ENCODE measurements at regions not wholly inside any gene's neighbourhood (a gene's known extent, or its start where the extent isn't known, plus 50 kb on each side); places are given as distances from the start of the nearest gene placed in this dataset.

DNA sequence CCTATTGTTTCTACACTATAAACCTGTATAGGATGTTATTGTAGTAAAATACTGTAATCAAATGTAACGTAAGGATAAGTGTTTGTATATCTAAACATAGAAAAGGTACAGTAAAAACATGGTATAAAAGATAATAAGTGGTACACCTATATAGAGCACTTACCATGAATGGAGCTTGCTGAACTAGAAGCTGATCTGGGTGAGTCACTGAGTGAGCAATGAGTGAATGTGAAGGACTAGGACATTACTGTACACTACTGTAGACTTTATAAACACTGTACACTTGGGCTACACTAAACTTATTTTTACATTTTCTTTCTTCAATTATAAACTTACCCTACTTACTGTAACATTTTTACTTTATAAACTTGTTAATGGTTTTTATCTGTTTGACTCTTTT, 732.9 kb upstream of the LRRN3 start:
- Histone ChIP-seq H3K9me2 (replicated peaks; ENCODE audit: low read length) (no peaks in the 10 kb centered on the region), H4K20me1 (ENCODE audit: low read length) (no peaks in the 10 kb centered on the region), H3K9ac (ENCODE audit: low read length) (no peak overlapping the region), H3K79me2 (ENCODE audit: low read length) (no peaks in the 10 kb centered on the region), H2AFZ (ENCODE audit: low read length) (no peak overlapping the region), H3K4me1 (ENCODE audit: insufficient read depth, low read length) (no peaks in the 10 kb centered on the region), H3K36me3 (ENCODE audit: low read depth, low read length) (no peaks in the 10 kb centered on the region), H3F3A (ENCODE audit: low read length, unreplicated experiment) (no peaks in the 10 kb centered on the region), H3K4me2 (ENCODE audit: low read length) (no peak overlapping the region), H3K4me3 (ENCODE audit: low read length) (no peak overlapping the region), H3K9me3 (ENCODE audit: low read length) (no peaks in the 10 kb centered on the region), H3K27ac (ENCODE audit: low read length) (no peak overlapping the region), H3K27me3 (ENCODE audit: low read length) (no peaks in the 10 kb centered on the region)
- DNase-seq (peak; percentile 64), ATAC-seq (peak; percentile 100)
- CTCF ChIA-PET = interaction anchor here (0.6 kb wide), 1 partner anchor 25 kb away, joined by 3 read pairs; no protein-coding TSS in a partner anchor
- intact Hi-C loops (cut with micrococcal nuclease) = no loop called here
- no TSS peak for BruUV-seq (replicated peaks)
- TF ChIP-seq EZH2 (IDR thresholded peaks at IDR 0.05; ENCODE audit: low read length, unreplicated experiment) (no peak), EZH2phosphoT487 (IDR thresholded peaks at IDR 0.05; ENCODE audit: borderline replicate concordance, low read length) (no peak)
- TF ChIP-seq, protein P1, sequence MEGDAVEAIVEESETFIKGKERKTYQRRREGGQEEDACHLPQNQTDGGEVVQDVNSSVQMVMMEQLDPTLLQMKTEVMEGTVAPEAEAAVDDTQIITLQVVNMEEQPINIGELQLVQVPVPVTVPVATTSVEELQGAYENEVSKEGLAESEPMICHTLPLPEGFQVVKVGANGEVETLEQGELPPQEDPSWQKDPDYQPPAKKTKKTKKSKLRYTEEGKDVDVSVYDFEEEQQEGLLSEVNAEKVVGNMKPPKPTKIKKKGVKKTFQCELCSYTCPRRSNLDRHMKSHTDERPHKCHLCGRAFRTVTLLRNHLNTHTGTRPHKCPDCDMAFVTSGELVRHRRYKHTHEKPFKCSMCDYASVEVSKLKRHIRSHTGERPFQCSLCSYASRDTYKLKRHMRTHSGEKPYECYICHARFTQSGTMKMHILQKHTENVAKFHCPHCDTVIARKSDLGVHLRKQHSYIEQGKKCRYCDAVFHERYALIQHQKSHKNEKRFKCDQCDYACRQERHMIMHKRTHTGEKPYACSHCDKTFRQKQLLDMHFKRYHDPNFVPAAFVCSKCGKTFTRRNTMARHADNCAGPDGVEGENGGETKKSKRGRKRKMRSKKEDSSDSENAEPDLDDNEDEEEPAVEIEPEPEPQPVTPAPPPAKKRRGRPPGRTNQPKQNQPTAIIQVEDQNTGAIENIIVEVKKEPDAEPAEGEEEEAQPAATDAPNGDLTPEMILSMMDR (conservative IDR thresholded peaks at IDR 0.05; ENCODE audit: low read depth, low read length) = no peak
- POLR2A ChIA-PET (ENCODE audit: unreplicated experiment) = no interaction called here

DNA sequence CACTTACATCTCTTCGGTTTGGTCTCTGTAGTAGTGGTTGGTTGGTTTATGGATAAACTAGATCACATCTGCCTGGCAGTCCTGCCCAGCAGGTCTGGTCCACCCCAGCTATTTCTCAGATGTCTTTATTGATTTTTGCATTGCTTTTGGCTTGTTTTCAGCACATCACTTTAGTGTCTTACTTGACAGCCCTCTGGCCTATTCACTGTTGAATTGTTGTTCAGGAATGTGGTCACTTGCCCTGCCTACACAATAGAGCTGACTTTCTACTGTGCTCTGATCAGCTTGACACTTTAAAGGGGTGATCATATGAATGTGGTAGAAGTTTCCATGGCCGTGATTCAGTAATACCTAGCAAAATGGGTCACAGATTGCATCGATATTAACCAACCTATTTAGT, 719.2 kb upstream of the LRRN3 start:
- Histone ChIP-seq H2AFZ (ENCODE audit: low read length) (no peak overlapping the region), H4K20me1 (ENCODE audit: low read length) (no peaks in the 10 kb centered on the region), H3F3A (ENCODE audit: low read length, unreplicated experiment) (no peaks in the 10 kb centered on the region), H3K36me3 (ENCODE audit: low read depth, low read length) (no peaks in the 10 kb centered on the region), H3K27ac (ENCODE audit: low read length) (no peak overlapping the region), H3K9me2 (replicated peaks; ENCODE audit: low read length) (no peaks in the 10 kb centered on the region), H3K27me3 (ENCODE audit: low read length) (no peaks in the 10 kb centered on the region), H3K9ac (ENCODE audit: low read length) (no peak overlapping the region), H3K4me1 (ENCODE audit: insufficient read depth, low read length) (no peaks in the 10 kb centered on the region), H3K4me3 (ENCODE audit: low read length) (no peak overlapping the region), H3K4me2 (ENCODE audit: low read length) (no peak overlapping the region), H3K79me2 (ENCODE audit: low read length) (no peaks in the 10 kb centered on the region), H3K9me3 (ENCODE audit: low read length) (no peaks in the 10 kb centered on the region)
- BruUV-seq (replicated peaks) = no TSS peak
- intact Hi-C loops (cut with micrococcal nuclease) = no loop called here
- ATAC-seq (no peak), DNase-seq (no peak)
- ChIA-PET POLR2A (ENCODE audit: unreplicated experiment) (no interaction called here), CTCF (no interaction called here)
- TF ChIP-seq EZH2phosphoT487 (IDR thresholded peaks at IDR 0.05; ENCODE audit: borderline replicate concordance, low read length) = no peak
- TF ChIP-seq, protein P1 (conservative IDR thresholded peaks at IDR 0.05; ENCODE audit: low read depth, low read length) = no peak
- TF ChIP-seq EZH2 (IDR thresholded peaks at IDR 0.05; ENCODE audit: low read length, unreplicated experiment) = no peak

DNA sequence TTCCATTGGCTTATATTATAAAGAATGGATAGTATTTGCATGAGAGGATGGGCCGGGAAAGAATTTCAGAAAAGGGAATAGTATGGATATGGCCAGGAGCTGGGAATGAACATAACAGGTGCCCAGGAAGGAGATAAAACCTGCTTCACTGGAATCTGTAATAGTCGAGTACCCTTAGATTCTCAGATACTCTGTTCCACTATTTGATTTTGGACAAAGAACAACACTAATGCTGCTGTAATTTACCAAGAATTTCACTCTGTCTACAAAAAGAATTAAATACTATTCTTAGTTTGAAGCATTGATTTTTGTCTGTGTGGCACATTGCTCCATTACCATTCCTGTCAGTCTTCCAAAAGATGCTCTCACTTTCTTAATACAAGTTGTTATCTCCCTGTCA, 718.2 kb upstream of the LRRN3 start:
- Histone ChIP-seq H3K79me2 (ENCODE audit: low read length) (no peaks in the 10 kb centered on the region), H3K4me2 (ENCODE audit: low read length) (no peak overlapping the region), H3K4me3 (ENCODE audit: low read length) (no peak overlapping the region), H3K9ac (ENCODE audit: low read length) (no peak overlapping the region), H2AFZ (ENCODE audit: low read length) (no peak overlapping the region), H3K9me2 (replicated peaks; ENCODE audit: low read length) (no peaks in the 10 kb centered on the region), H3K27ac (ENCODE audit: low read length) (no peak overlapping the region), H3K36me3 (ENCODE audit: low read depth, low read length) (no peaks in the 10 kb centered on the region), H3K4me1 (ENCODE audit: insufficient read depth, low read length) (no peaks in the 10 kb centered on the region), H3K27me3 (ENCODE audit: low read length) (no peaks in the 10 kb centered on the region), H4K20me1 (ENCODE audit: low read length) (no peaks in the 10 kb centered on the region), H3K9me3 (ENCODE audit: low read length) (no peaks in the 10 kb centered on the region), H3F3A (ENCODE audit: low read length, unreplicated experiment) (no peaks in the 10 kb centered on the region)
- intact Hi-C loops (cut with micrococcal nuclease) = no loop called here
- no peak for DNase-seq
- TF ChIP-seq EZH2 (IDR thresholded peaks at IDR 0.05; ENCODE audit: low read length, unreplicated experiment) = no peak
- no peak for TF ChIP-seq EZH2phosphoT487 (IDR thresholded peaks at IDR 0.05; ENCODE audit: borderline replicate concordance, low read length)
- TF ChIP-seq, protein P1 (conservative IDR thresholded peaks at IDR 0.05; ENCODE audit: low read depth, low read length) = no peak
- CTCF ChIA-PET = no interaction called here
- no TSS peak for BruUV-seq (replicated peaks)
- no peak for ATAC-seq
- POLR2A ChIA-PET (ENCODE audit: unreplicated experiment) = no interaction called here

All from PC-3 (cell line).